Peyer's patch (tissue), 4 donors: ENCODE measurements at regions not wholly inside any gene's neighbourhood (a gene's known extent, or its start where the extent isn't known, plus 50 kb on each side); places are given as distances from the start of the nearest gene placed in this dataset.

Experiments
- POLR2A ChIP-seq, 2 donors: fragments of 450-650 bp; IDR thresholded peaks; one replicate each; pipeline ENCODE4 v1.5.1; 2017; ENCODE audit warnings: antibody characterized with exemption in 2 of 2, mild to moderate bottlenecking in 2 of 2, moderate library complexity in 2 of 2
- TF ChIP-seq, protein P1 (sequence below), 6 experiments: fragments of 450-650 bp in 4 of 6; fragments of 200-600 bp in 2 of 6; sonication (generic) in 1 of 6; IDR thresholded peaks; one replicate each; pipeline ENCODE4 v1.5.1; 2017 to 2019; ENCODE audit warnings: antibody characterized with exemption in 6 of 6, mild to moderate bottlenecking in 3 of 6, moderate library complexity in 1 of 6

DNA sequence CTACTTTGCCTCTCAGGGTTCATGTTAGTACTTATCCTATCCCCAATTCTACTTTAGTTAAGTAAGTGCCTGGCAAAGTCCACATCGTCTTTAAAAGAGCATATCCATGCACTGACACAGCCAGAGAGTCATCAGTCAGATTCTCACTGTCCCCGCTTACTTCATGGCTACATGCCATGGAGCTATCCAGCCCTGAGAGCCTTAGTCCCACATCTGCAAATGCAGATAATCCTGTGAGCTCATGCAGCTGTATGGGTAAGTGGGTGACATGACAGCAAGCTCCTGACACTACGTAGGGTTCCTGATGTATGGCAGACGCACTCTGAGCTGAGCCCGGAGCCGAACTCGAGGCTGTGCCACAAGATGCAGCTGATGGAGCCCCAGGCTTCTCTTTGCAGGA lies 661.5 kb downstream of the LIG4 start:
- TF ChIP-seq, protein P1, sequence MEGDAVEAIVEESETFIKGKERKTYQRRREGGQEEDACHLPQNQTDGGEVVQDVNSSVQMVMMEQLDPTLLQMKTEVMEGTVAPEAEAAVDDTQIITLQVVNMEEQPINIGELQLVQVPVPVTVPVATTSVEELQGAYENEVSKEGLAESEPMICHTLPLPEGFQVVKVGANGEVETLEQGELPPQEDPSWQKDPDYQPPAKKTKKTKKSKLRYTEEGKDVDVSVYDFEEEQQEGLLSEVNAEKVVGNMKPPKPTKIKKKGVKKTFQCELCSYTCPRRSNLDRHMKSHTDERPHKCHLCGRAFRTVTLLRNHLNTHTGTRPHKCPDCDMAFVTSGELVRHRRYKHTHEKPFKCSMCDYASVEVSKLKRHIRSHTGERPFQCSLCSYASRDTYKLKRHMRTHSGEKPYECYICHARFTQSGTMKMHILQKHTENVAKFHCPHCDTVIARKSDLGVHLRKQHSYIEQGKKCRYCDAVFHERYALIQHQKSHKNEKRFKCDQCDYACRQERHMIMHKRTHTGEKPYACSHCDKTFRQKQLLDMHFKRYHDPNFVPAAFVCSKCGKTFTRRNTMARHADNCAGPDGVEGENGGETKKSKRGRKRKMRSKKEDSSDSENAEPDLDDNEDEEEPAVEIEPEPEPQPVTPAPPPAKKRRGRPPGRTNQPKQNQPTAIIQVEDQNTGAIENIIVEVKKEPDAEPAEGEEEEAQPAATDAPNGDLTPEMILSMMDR (IDR thresholded peaks at IDR 0.05): no peak
- TF ChIP-seq POLR2A (IDR thresholded peaks at IDR 0.05): no peak
